Brain microvascular endothelial cell (primary cell): ENCODE measurements at regions not wholly inside any gene's neighbourhood (a gene's known extent, or its start where the extent isn't known, plus 50 kb on each side); places are given as distances from the start of the nearest gene placed in this dataset.

ENCODE experiments used
- DNase-seq: peaks from one replicate; pipeline ENCODE4 v3.0.0-alpha.2; 2020
- H3K27ac ChIP-seq: fragments of 250-450 bp; sonication (Bioruptor Pico); 2 replicates; pipeline ENCODE4 v1.5.1; 2020; ENCODE audit warnings: mild to moderate bottlenecking, moderate library complexity
- H3K27me3 ChIP-seq: fragments of 250-450 bp; sonication (Bioruptor Pico); replicated peaks from 2 replicates; pipeline ENCODE4 v1.5.1; 2020; ENCODE audit warnings: mild to moderate bottlenecking
- H3K36me3 ChIP-seq: fragments of 250-450 bp; sonication (Bioruptor Pico); replicated peaks from 2 replicates; pipeline ENCODE4 v1.5.1; 2020; ENCODE audit warnings: mild to moderate bottlenecking
- H3K4me3 ChIP-seq: 2 replicates; pipeline ENCODE4 v1.5.1; 2011; ENCODE audit warnings: low read depth, mild to moderate bottlenecking, control low read depth, low read length, moderate library complexity
- CTCF ChIP-seq: IDR thresholded peaks from 2 replicates; pipeline ENCODE4 v1.5.1; 2011; ENCODE audit warnings: low read depth, mild to moderate bottlenecking, moderate library complexity, low read length, control low read depth, inconsistent platforms; ENCODE audit errors: missing control alignments
- in situ Hi-C: cut with HindIII; loops from 2 replicates; pipeline ENCODE4 v1.10.0; 2017; ENCODE audit warnings: low sequenced_read_pairs, low pct_ligation_motif_present

- Histone ChIP-seq H3K4me3 (no peak overlapping the region), H3K27me3 (no peaks in the 10 kb centered on the region), H3K36me3 (no peaks in the 10 kb centered on the region), H3K27ac (no peak overlapping the region)
- in situ Hi-C loops = no loop called here
- no peak for DNase-seq
- TF ChIP-seq CTCF = no peak
Measured at GRCh38 chr12:43158126-43158525, 393.9 kb downstream of the ADAMTS20 start.

GRCh38 chr12:43155376-43155775, 396.6 kb downstream of the ADAMTS20 start:
- no peaks in the 10 kb centered on the region for H3K36me3 ChIP-seq
- H3K27me3 ChIP-seq = no peaks in the 10 kb centered on the region
- H3K4me3 ChIP-seq = no peak overlapping the region
- in situ Hi-C loops = no loop called here
- no peak for DNase-seq
- TF ChIP-seq CTCF = no peak
- no peak overlapping the region for H3K27ac ChIP-seq

GRCh38 chr12:43154498-43155045, 397.4 kb downstream of the ADAMTS20 start:
- in situ Hi-C loops = no loop called here
- TF ChIP-seq CTCF = no peak
- no peaks in the 10 kb centered on the region for H3K27me3 ChIP-seq
- H3K36me3 ChIP-seq = no peaks in the 10 kb centered on the region
- H3K27ac ChIP-seq = no peak overlapping the region
- DNase-seq = no peak
- H3K4me3 ChIP-seq = no peak overlapping the region

- DNase-seq = no peak
- no peak for TF ChIP-seq CTCF
- no peak overlapping the region for H3K27ac ChIP-seq
- no peak overlapping the region for H3K4me3 ChIP-seq
- in situ Hi-C loops = no loop called here
- no peaks in the 10 kb centered on the region for H3K27me3 ChIP-seq
- no peaks in the 10 kb centered on the region for H3K36me3 ChIP-seq
Measured at GRCh38 chr12:43151441-43151981, 400.5 kb downstream of the ADAMTS20 start.

- TF ChIP-seq CTCF = no peak
- Histone ChIP-seq H3K36me3 (no peaks in the 10 kb centered on the region), H3K27ac (no peak overlapping the region)
Measured at GRCh38 chr12:43148691-43149090, 403.3 kb downstream of the ADAMTS20 start.

GRCh38 chr12:43147878-43148277, 404.1 kb downstream of the ADAMTS20 start:
- Histone ChIP-seq H3K4me3 (no peak overlapping the region), H3K27ac (no peak overlapping the region), H3K36me3 (no peaks in the 10 kb centered on the region), H3K27me3 (no peaks in the 10 kb centered on the region)
- TF ChIP-seq CTCF = no peak
- DNase-seq = no peak
- in situ Hi-C loops = no loop called here

More at GRCh38 chr12:43148691-43149090, 403.3 kb downstream of the ADAMTS20 start:
- DNase-seq = no peak
- in situ Hi-C loops = no loop called here
- Histone ChIP-seq H3K4me3 (no peak overlapping the region), H3K27me3 (no peaks in the 10 kb centered on the region)
